ENCODE measurements at regions not wholly inside any gene's neighbourhood (a gene's known extent, or its start where the extent isn't known, plus 50 kb on each side); places are given as distances from the start of the nearest gene placed in this dataset.

DNA sequence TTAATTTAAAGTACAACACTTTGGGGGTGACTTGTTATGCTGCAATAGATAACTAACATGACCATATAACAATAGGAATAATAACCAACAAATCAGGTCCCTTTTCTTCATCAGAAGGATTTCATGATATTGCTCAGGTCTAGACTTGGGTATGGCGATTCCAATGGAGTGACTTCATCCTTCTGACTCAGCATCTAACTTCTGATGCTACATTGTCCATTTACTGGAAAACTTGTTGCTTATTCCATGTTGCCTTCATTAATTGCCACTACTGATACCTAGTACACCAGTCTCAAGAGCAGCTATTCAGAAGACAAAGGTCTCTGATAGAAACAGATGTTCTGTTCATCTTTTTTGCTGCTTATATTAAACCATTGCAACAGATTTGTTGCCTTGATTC lies 324.3 kb downstream of the TGFB2 start:
- Histone ChIP-seq H3K36me3 (no peaks in the 10 kb centered on the region), H3K4me1 (peaks cover 0 to 5% of the 10 kb centered on the region in 2 donors), H3K27ac (no peak overlapping the region), H3K9me3 (no peaks in the 10 kb centered on the region), H3K27me3 (no peaks in the 10 kb centered on the region), H3K4me3 (no peak overlapping the region)
- no peak for DNase-seq
- intact Hi-C loops (cut with DNase I; ENCODE audit: low total_unique reads), result no loop called here
- TF ChIP-seq POLR2A (IDR thresholded peaks at IDR 0.05), result no peak
- TF ChIP-seq CTCF (IDR thresholded peaks at IDR 0.05), result no peak

DNA sequence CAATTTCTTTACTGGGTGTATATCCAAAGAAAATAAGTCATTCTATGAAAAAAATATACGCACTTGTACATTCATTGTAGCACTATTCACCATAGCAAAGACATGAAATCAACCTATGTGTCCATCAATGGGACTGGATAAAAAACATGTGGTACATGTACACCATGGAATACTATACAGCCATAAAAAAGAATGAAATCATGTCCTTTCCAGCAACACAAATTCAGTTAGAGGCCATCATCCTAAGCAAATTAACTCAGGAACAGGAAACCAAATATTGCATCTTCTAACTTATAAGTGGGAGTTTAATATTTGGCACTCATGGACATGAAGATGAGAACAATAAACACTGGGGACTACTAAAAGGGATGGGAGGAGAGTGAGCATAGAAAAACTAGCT lies 325.7 kb downstream of the TGFB2 start:
- no peak for TF ChIP-seq POLR2A (IDR thresholded peaks at IDR 0.05)
- no peak for TF ChIP-seq CTCF (IDR thresholded peaks at IDR 0.05)
- no peak overlapping the region for H3K27ac ChIP-seq
- no peak overlapping the region for H3K4me3 ChIP-seq
- H3K27me3 ChIP-seq, result no peaks in the 10 kb centered on the region
- no peaks in the 10 kb centered on the region for H3K36me3 ChIP-seq
- H3K9me3 ChIP-seq, result no peaks in the 10 kb centered on the region
- no peak for DNase-seq
- no peaks in the 10 kb centered on the region for H3K4me1 ChIP-seq
- intact Hi-C loops (cut with DNase I; ENCODE audit: low total_unique reads), result no loop called here

DNA sequence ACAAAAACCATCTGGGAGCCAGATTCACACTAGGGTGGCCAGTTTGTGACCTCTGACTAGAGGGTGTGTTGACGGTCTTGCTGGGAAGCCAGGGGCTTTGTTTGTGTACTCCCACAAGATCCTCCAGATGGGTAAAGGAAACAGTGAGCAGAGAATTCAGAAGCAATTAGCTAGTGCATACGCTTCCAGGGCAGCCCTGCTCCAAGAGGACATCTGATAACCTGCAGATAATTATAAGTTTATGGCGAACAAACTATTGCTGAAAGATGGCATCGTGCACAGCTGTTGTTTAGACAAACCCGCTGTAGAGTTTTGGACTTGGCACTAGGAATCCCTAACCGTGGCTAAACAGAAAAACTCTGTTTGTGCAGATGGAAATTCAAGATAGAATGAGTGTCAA lies 326.4 kb downstream of the TGFB2 start:
- DNase-seq, result no peak
- Histone ChIP-seq H3K4me1 (no peaks in the 10 kb centered on the region), H3K27ac (no peak overlapping the region), H3K27me3 (no peaks in the 10 kb centered on the region), H3K36me3 (no peaks in the 10 kb centered on the region), H3K4me3 (no peak overlapping the region), H3K9me3 (no peaks in the 10 kb centered on the region)
- intact Hi-C loops (cut with DNase I; ENCODE audit: low total_unique reads), result no loop called here
- no peak for TF ChIP-seq POLR2A (IDR thresholded peaks at IDR 0.05)
- TF ChIP-seq CTCF (IDR thresholded peaks at IDR 0.05), result no peak

GRCh38 chr1:218673170-218673569 lies 328.0 kb downstream of the TGFB2 start:
- no peak for DNase-seq
- intact Hi-C loops (cut with DNase I; ENCODE audit: low total_unique reads), result no loop called here
- TF ChIP-seq CTCF (IDR thresholded peaks at IDR 0.05), result no peak
- TF ChIP-seq POLR2A (IDR thresholded peaks at IDR 0.05), result no peak
- Histone ChIP-seq H3K9me3 (no peaks in the 10 kb centered on the region), H3K36me3 (no peaks in the 10 kb centered on the region), H3K27me3 (no peaks in the 10 kb centered on the region), H3K4me1 (no peaks in the 10 kb centered on the region), H3K27ac (no peak overlapping the region), H3K4me3 (no peak overlapping the region)

DNA sequence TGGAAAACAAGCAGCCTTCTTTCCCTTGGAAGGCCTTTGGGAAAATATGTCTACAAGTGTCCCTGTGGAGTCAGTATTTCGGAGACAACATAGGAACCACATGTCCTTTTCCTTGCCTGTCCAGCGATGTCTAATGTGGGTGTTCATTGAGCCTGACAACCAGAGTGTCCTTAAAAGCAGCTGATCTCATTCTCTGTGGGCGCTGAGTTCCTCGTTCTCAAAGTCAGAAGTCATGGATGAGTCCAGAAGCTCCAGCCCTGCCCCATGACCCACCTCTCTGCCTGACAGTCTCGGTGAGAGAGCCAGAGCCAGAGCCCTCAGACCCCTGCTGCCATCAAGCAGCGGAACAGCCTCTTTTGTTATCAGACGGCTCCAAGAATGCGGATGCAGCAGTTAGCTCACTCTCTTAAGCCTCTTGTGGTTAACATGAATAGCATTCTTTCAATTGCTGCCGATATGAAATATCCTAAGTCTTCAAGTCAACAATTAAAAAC lies 329.2 kb downstream of the TGFB2 start:
- Histone ChIP-seq H3K27ac (no peak overlapping the region), H3K4me1 (no peaks in the 10 kb centered on the region), H3K9me3 (no peaks in the 10 kb centered on the region), H3K4me3 (no peak overlapping the region), H3K27me3 (no peaks in the 10 kb centered on the region), H3K36me3 (no peaks in the 10 kb centered on the region)
- no peak for DNase-seq
- intact Hi-C loops (cut with DNase I; ENCODE audit: low total_unique reads), result no loop called here
- TF ChIP-seq CTCF (IDR thresholded peaks at IDR 0.05), result no peak

Data from uterus (tissue), 3 donors.